Activated CD8-positive, alpha-beta memory T cell treated with anti-CD3 and anti-CD28 coated beads for 24 hours (primary cell): ENCODE measurements at regions not wholly inside any gene's neighbourhood (a gene's known extent, or its start where the extent isn't known, plus 50 kb on each side); places are given as distances from the start of the nearest gene placed in this dataset.

Experiments
- DNase-seq: peaks from one replicate; pipeline ENCODE4 v3.0.0-alpha.2; 2020

GRCh38 chr2:143903172-143903856, 616.6 kb downstream of the ZEB2 start:
- no peak for DNase-seq

- DNase-seq: no peak
Measured at GRCh38 chr2:143901185-143901842, 618.6 kb downstream of the ZEB2 start.

GRCh38 chr2:143899987-143900386, 619.9 kb downstream of the ZEB2 start:
- no peak for DNase-seq

GRCh38 chr2:143893371-143893770, 626.5 kb downstream of the ZEB2 start:
- no peak for DNase-seq

- DNase-seq: no peak
Measured at GRCh38 chr2:143891879-143892308, 628.0 kb downstream of the ZEB2 start.

GRCh38 chr2:143890798-143891197, 629.1 kb downstream of the ZEB2 start:
- no peak for DNase-seq

- DNase-seq: no peak
Measured at GRCh38 chr2:143889216-143889615, 630.7 kb downstream of the ZEB2 start.

GRCh38 chr2:143885461-143885860, 634.5 kb downstream of the ZEB2 start:
- no peak for DNase-seq

- DNase-seq: no peak
Measured at GRCh38 chr2:143881246-143881645, 638.7 kb downstream of the ZEB2 start.

GRCh38 chr2:143877876-143878530, 641.9 kb downstream of the ZEB2 start:
- DNase-seq: no peak

- no peak for DNase-seq
Measured at GRCh38 chr2:143877056-143877455, 642.9 kb downstream of the ZEB2 start.

- DNase-seq: no peak
Measured at GRCh38 chr2:143875295-143876233, 644.4 kb downstream of the ZEB2 start.

- DNase-seq: no peak
Measured at GRCh38 chr2:143873886-143874285, 646.0 kb downstream of the ZEB2 start.

GRCh38 chr2:143870696-143871095, 649.2 kb downstream of the ZEB2 start:
- no peak for DNase-seq

- DNase-seq: no peak
Measured at GRCh38 chr2:143856978-143857377, 662.9 kb downstream of the ZEB2 start.

GRCh38 chr2:143852759-143853158, 667.2 kb downstream of the ZEB2 start:
- DNase-seq: no peak

GRCh38 chr2:143850084-143850483, 669.8 kb downstream of the ZEB2 start:
- no peak for DNase-seq

- no peak for DNase-seq
Measured at GRCh38 chr2:143847257-143847656, 672.7 kb downstream of the ZEB2 start.

GRCh38 chr2:143844986-143845385, 674.9 kb downstream of the ZEB2 start:
- no peak for DNase-seq

- DNase-seq: no peak
Measured at GRCh38 chr2:143843686-143844085, 676.2 kb downstream of the ZEB2 start.

GRCh38 chr2:143842836-143843235, 677.1 kb downstream of the ZEB2 start:
- DNase-seq: no peak

- DNase-seq: no peak
Measured at GRCh38 chr2:143841935-143842334, 678.0 kb downstream of the ZEB2 start.

- DNase-seq: no peak
Measured at GRCh38 chr2:143840601-143841000, 679.3 kb downstream of the ZEB2 start.
